GM12892 (cell line): ENCODE measurements at regions not wholly inside any gene's neighbourhood (a gene's known extent, or its start where the extent isn't known, plus 50 kb on each side); places are given as distances from the start of the nearest gene placed in this dataset.

Experiments used
- DNase-seq: peaks from one replicate; pipeline ENCODE4 v3.0.0; 2011; ENCODE audit not compliant: insufficient read length
- FAIRE-seq: peaks from 2 replicates; lab custom pipeline; 2011; peaks lifted over from hg19 to GRCh38; lab: Jason Lieb, UNC
- POLR2A ChIP-seq: IDR thresholded peaks from 2 replicates; pipeline ENCODE4 v1.6.1; 2011; ENCODE audit warnings: low read depth, low read length, control low read depth
- POLR2AphosphoS5 ChIP-seq: IDR thresholded peaks from 2 replicates; pipeline ENCODE4 v1.6.1; 2011; ENCODE audit warnings: low read depth, low read length, control low read depth
- TAF1 ChIP-seq: IDR thresholded peaks from 2 replicates; pipeline ENCODE4 v1.6.1; 2011; ENCODE audit warnings: low read depth, mild to moderate bottlenecking, control low read depth, low read length, borderline replicate concordance

GRCh38 chr6:23202207-23202606, 632.8 kb downstream of the HDGFL1 start:
- FAIRE-seq = no peak
- no peak for DNase-seq
- TF ChIP-seq POLR2AphosphoS5 = no peak
- TF ChIP-seq POLR2A = no peak
- TF ChIP-seq TAF1 = no peak

DNA sequence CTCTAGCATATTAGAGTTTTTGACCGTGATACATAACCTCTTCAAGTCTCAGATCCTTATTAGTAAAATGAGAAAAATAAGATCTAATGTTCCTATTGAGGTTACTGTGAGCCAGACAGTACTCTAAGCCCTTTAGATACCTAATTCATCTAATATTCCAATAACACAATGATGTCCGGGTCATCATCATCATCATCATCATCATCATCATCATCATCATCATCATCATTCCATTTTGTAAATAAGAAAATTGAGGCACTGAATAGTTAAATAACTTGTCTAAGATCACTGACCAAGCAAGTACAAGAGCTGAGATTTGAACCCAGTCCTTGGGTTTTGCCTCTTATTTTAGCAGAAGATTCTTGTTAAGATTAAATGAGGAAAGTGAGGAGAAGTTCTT, 643.0 kb downstream of the HDGFL1 start:
- FAIRE-seq (no peak), DNase-seq (no peak)
- TF ChIP-seq TAF1 = no peak

DNA sequence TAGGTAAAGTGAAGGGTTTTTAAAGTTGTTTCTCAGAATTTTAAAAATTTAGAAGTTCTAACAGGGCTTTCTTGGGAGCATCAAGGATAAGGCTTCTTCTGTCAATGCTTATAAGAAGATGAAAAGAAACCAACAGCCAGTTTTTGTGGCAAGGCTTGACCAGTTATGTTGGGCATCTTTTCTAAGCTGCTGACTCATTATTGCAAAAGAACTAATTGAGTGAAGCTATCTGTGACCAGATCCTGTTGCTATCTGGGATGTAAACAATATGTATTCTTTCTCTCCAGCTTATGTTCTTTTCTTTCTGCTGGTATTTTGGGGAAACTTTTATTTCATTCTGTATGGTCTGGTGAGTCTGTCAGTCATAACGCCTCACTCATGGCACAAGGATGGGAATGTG, 643.8 kb downstream of the HDGFL1 start:
- DNase-seq (no peak), FAIRE-seq (no peak)

GRCh38 chr6:23213651-23214050, 644.3 kb downstream of the HDGFL1 start:
- DNase-seq = no peak
- FAIRE-seq = no peak
- TF ChIP-seq POLR2A = no peak
- no peak for TF ChIP-seq POLR2AphosphoS5
- no peak for TF ChIP-seq TAF1

More for the DNA sequence above, 643.8 kb downstream of the HDGFL1 start:
- no peak for TF ChIP-seq TAF1
- TF ChIP-seq POLR2AphosphoS5 = no peak
- TF ChIP-seq POLR2A = no peak

- FAIRE-seq (no peak), DNase-seq (no peak)
- TF ChIP-seq POLR2A (no peak), POLR2AphosphoS5 (no peak), TAF1 (no peak)
These were observed 649.4 kb downstream of the HDGFL1 start for GRCh38 chr6:23218751-23219150.

DNA sequence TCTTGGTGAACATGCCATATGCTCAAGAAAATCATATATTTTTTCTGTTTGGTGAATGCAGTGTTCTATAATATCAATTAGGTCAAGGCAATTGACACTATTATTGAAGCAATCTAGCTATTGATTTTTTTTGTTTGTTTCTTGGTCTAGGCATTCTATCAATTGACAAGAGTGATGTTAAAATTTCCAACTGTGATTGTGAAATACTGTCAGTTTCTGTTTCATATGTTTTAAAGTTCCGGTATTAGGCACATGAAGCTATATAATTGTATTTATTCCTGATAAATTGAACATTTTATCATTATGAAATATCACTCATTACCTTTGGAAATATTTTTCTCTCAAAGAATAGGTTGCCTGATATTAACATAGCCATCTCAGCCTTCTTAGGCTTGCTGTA, 653.4 kb downstream of the HDGFL1 start:
- DNase-seq = no peak
- no peak for FAIRE-seq
- no peak for TF ChIP-seq POLR2A
- TF ChIP-seq POLR2AphosphoS5 = no peak

- no peak for DNase-seq
- TF ChIP-seq POLR2AphosphoS5 (no peak), POLR2A (no peak), TAF1 (no peak)
- FAIRE-seq = no peak
These were observed 655.2 kb downstream of the HDGFL1 start for GRCh38 chr6:23224540-23224939.

DNA sequence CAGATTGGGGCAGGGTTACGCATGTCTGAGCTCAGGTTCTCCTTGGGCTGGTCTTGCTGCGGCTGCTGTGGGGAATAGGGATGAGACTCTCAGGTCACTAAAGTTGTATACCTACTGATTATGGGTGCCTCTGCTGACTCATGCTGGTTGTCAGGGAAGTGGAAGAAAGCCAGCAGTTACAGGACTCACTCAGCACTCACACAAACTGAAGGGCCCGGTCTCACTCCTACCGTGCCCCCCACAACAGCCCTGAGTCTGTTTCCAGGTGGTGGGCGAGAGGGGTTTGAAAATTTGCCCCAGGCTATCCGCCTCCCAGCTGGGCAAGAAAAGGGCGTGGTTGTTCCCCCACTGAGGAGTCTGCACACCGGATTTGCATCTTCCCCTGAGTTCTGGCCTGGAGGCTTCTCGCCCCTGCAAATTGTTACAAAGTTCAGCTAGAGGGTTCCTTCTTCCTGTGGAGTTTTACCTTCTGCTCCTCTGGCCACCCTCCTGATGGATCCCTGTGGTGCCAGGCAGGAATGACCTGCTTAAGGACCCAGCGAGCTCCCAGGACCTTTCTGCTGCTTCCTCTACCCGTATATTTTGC, 659.2 kb downstream of the HDGFL1 start:
- TF ChIP-seq TAF1 (no peak), POLR2AphosphoS5 (no peak), POLR2A (no peak)

DNA sequence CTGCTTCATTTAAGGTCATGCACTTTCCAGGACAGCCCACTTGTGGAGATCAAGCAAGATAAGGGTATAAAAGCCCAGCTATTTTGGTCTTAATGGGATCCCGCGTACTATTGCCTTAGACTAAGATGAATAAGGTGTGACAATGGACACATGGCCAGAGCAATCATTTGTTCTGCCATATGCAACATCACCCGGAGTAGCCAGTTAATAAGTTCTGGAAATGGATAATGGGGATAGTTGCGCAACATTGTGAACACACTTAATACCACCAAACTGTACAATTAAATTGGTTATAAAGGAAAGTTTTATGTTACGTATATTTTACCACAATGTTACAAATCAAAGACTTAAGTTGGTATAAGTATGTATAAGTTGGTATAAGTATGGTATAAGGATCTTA, 674.5 kb downstream of the HDGFL1 start:
- TF ChIP-seq POLR2A (no peak), POLR2AphosphoS5 (no peak), TAF1 (no peak)
- FAIRE-seq = no peak
- DNase-seq = no peak

More for the DNA sequence above, 659.2 kb downstream of the HDGFL1 start:
- FAIRE-seq (no peak), DNase-seq (no peak)

DNA sequence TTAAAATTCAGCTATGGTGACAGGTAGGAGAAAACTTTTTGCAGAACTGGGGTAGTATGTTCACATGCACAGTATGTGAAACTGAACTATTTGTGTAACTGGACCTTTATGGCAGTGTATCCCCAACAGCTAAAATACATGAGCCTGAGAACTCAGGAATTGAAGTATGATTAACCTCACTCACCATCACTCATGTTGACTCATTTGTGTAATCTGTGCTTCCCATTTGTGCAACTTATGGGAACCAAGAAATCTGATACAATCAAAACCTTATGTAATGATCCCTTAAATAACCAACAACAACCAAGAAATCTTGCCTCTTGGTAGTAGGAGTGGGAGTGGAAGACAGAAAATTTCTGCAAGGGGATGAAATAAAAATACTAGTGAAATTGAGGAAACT, 674.9 kb downstream of the HDGFL1 start:
- FAIRE-seq (no peak), DNase-seq (no peak)
- TF ChIP-seq POLR2AphosphoS5 = no peak
- no peak for TF ChIP-seq TAF1
- TF ChIP-seq POLR2A = no peak

GRCh38 chr6:23245572-23245971, 676.2 kb downstream of the HDGFL1 start:
- DNase-seq (no peak), FAIRE-seq (no peak)
- no peak for TF ChIP-seq POLR2AphosphoS5
- no peak for TF ChIP-seq POLR2A
- no peak for TF ChIP-seq TAF1

- DNase-seq = no peak
- TF ChIP-seq POLR2A = no peak
- no peak for TF ChIP-seq POLR2AphosphoS5
- FAIRE-seq = no peak
These were observed 677.5 kb downstream of the HDGFL1 start for GRCh38 chr6:23246896-23247295.

GRCh38 chr6:23250556-23250955, 681.2 kb downstream of the HDGFL1 start:
- no peak for FAIRE-seq

More at GRCh38 chr6:23250556-23250955, 681.2 kb downstream of the HDGFL1 start:
- TF ChIP-seq TAF1 (no peak), POLR2A (no peak), POLR2AphosphoS5 (no peak)
- no peak for DNase-seq
